Fibroblast of skin of back (primary cell): ENCODE measurements at regions not wholly inside any gene's neighbourhood (a gene's known extent, or its start where the extent isn't known, plus 50 kb on each side); places are given as distances from the start of the nearest gene placed in this dataset.

Source experiments
- DNase-seq: peaks from one replicate; pipeline ENCODE4 v3.0.0-alpha.2; 2013

- peak; percentile 16 for DNase-seq
Observed at GRCh38 chr15:95086531-95087252, 855.3 kb downstream of the MCTP2 start.

DNA sequence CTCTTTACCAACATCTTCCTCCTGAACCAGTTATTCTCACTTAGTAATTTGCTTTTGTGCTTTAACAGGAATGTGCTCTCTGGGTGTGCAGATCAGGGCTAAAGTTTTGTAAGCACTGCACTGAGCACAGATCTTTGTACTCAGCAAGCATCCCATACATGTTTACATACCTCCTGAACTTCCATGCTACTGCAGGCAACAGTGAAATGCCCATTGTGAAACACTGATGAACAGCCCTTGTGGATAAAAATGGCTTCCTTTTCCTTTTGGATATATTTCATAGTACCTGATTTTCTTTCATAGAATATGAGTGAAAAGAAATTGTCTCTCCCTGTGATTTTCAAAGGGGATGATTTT is 855.9 kb downstream of the MCTP2 start:
- DNase-seq, result no peak

DNA sequence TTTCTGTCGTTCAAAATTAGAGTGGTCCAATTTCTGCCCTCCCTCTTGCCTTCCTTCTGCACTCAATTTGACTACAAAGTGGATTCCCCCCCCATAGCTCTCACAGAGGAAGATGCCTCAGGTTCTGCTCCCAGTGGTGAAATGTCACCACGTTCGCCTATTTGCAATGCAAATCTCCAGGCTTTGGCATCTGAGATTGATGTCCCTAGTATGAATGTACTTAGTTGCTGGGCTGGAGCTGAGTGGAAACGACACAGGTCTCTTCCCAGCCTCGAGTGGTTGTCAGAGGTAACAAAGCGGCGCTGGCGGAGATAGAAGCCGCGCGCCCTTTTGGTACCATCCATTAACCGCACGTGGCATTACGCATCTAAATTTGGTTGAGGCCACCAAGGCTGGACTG is 860.1 kb downstream of the MCTP2 start:
- no peak for DNase-seq

GRCh38 chr15:95095250-95095649 is 863.9 kb downstream of the MCTP2 start:
- no peak for DNase-seq

DNA sequence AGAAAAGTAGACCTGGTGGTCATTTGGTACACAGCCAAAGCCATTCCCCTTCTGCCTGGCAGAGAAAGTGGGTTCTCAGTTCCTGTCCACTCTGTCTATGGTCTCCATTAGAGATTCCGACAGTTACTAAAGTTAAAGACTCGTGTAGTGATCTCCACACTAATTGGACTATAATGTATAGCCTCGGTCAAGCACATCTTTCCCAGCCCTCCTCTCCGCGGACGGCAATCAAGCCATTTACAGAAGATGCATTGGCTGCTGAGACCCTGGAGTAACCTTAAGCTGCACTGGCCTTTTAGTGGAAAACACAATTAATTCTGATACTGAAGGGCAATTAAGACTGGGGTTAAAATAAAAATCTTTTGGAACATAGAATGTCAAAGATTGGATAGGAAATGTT is 865.3 kb downstream of the MCTP2 start:
- no peak for DNase-seq

GRCh38 chr15:95097361-95097760 is 866.0 kb downstream of the MCTP2 start:
- no peak for DNase-seq

DNA sequence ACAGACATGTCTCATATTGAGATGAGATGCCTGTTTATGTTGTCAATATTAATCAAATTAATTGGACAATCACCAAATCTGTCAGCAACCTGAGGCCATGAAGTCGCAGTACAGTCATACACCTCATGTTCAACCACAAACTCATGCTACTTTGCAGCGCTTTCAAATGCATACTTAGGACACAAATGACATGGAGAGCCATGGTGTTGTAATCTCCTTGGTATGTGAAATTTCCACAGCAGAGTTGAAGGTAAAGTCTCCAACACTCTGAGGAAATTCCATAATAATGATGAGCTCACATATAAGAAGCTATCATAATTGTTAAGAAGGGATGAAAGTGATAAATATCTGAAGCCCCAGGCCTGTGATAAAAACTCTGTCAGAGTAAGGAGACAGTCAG is 873.9 kb downstream of the MCTP2 start:
- peak; percentile 28 for DNase-seq

- DNase-seq, result no peak
Observed at GRCh38 chr15:95106801-95107200, 875.4 kb downstream of the MCTP2 start.

DNA sequence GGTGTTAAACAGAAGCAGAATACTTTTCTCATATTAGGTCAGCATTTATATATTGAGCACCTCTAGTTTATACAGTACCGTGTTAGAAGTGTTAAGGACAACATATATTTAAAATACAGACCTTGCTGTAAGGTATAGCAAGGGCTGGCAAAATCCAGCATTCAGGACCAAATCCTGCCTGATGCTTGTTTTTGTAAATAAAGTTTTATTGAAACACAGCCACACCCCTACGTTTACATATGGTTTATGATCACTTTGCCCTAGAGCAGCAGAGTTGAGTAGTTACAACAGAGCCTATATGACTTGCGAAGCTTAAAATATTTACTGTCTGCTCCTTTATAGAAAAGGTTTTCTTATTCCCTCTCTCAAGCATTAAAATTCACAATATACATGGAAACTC is 877.3 kb downstream of the MCTP2 start:
- no peak for DNase-seq

- no peak for DNase-seq
Observed at GRCh38 chr15:95111969-95112368, 880.6 kb downstream of the MCTP2 start.

GRCh38 chr15:95113041-95113440 is 881.7 kb downstream of the MCTP2 start:
- no peak for DNase-seq

DNA sequence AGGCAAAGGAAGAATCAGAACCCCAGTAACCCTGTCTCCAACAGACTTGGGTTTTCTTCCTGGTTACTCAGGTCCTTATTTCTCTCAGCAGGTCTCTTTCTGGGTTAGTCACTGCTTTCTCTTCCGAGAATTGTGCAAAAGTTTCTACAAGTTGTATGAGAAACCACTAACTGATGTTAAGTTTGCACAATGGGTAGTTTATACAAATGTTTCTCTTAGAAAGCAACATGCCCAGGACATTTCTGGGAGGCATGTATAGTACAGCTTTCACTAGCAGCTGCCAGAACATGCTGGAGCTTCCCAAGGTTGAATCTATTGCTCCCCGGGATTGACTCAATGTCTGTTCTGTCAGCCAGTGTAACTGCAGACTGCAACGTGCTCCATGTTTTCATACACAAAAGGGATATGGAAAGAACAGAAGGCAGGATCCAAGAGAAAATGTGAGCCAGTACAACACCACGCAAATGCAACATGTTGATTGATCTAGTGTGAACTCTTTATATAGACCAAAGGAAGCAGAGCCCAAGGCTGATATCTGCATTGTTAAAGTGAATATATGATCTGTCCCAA is 887.8 kb downstream of the MCTP2 start:
- no peak for DNase-seq

DNA sequence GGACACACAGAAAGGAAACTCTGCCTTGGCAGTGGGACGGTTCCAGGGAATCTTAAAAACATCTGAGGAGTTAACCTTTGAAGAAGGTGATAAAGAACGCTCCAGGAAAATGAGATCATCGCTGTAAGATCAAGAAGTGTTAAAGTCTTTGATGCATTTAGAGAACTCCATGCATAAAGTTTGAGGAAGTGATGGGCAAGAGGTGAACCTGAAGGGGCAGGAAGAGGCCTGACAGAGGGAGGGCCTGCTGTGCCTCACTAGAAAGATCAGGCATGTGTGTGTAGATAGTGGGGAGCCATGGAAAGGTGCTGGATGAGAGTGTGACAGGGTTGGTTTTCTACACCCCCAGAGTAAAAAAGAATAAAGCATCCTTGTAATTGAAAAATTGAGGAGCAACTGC is 889.2 kb downstream of the MCTP2 start:
- DNase-seq, result no peak

DNA sequence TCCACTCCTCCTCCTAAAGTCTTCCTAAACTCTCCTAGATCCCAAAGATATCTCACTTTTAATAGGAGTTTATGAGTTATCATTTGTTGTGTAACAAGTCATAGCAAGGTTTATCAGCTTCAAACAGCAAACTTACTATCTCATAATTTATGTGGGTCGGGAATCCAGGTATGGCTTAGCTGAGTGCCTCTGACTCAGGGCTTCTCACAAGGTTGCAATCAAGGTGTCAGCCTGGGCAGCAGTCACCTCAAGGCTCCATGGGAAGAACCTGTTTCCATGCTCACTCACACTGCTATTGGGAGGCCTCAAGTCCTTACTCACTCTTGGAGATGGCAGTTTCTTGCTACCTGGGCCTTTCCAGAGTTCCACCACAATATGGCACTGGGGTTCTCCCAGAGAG is 889.8 kb downstream of the MCTP2 start:
- no peak for DNase-seq

- no peak for DNase-seq
Observed at GRCh38 chr15:95125803-95126202, 894.4 kb downstream of the MCTP2 start.

DNA sequence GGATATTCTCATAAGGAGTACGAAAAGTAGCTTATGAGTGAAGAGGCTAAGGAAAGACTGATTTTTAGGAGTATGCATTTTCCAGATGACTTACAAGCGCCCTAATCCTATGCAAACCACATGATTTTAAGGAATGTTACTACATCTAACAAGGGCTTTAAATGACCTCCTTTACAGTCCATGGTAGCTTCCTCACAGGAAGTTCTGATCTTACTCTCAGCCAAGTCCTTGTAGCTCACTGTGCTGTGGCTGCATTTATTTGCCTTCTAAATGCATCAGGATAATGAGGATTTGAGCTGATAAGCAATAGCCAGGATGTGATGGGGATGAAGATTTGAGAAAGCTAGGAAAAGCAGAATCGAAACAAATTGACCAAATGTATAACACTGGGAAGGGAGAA is 896.0 kb downstream of the MCTP2 start:
- peak; percentile 42 for DNase-seq

DNA sequence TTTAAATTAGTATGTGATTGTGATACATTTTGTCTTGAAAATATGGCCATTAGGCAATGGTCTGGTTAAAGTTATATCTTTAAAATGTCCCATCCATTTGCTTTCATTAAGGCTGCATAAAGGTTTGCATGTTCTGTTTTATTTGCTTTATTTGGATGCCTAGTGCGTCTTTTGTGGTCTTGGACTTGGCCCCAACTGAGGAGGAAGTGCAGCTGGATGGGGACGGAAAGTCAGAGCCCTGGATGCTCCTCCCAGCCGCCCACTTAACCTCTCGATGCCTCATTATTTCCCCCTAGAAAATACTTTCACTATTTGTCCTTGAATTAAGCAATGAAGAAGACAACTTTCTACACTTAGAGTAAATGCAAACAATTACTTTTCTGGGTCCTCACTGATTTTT is 898.2 kb downstream of the MCTP2 start:
- no peak for DNase-seq

GRCh38 chr15:95131131-95131556 is 899.8 kb downstream of the MCTP2 start:
- DNase-seq, result no peak

DNA sequence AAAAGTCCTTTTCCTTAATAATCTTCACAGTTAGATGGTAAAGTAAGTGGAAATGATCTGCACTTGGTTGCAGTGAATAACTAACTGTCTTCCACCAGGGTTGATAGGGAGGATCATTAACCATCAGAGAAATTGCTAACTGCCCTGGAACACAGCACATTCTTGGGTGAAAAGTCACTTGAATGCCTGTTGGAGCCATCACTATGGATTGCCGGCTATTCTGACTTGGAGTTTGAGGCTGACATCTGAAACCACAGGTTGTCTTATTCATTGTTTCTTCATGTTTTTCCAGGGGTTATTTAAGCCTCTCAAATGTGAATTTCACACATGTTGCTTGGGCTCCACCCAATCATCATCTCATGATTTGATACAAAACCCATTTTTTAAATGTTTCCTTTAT is 901.4 kb downstream of the MCTP2 start:
- peak; percentile 85 for DNase-seq

DNA sequence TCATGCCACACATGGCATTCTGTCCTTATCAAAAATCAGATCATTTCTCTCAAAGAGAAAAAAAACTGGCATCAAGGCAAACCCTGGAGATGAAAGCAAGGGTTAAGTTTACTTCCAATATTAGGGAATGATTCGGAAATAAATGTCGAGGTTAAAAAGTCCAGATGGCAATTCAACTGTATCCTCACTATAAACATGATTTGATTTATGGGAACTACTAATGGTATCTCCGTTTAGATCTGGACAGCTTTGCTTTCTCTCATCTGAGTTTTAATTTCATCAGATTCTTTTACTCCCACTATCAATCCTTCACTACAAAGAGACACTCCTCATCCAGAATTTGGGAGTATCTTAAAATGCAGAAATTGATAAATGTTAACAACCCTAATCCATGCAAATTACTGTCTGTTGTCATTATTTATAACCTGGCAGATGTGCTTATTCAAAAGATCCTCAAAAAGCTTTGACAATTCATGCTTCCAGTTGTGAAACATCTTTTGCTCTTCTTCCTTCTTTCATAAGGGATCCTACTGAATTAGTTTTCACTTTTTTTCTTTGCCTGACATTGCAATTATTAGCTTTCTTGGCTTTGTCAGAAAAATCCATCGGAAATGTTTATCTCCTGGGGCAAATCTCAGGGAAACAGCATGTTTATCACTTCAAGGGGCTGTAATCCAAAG is 903.2 kb downstream of the MCTP2 start:
- DNase-seq, result peak; percentile 23

DNA sequence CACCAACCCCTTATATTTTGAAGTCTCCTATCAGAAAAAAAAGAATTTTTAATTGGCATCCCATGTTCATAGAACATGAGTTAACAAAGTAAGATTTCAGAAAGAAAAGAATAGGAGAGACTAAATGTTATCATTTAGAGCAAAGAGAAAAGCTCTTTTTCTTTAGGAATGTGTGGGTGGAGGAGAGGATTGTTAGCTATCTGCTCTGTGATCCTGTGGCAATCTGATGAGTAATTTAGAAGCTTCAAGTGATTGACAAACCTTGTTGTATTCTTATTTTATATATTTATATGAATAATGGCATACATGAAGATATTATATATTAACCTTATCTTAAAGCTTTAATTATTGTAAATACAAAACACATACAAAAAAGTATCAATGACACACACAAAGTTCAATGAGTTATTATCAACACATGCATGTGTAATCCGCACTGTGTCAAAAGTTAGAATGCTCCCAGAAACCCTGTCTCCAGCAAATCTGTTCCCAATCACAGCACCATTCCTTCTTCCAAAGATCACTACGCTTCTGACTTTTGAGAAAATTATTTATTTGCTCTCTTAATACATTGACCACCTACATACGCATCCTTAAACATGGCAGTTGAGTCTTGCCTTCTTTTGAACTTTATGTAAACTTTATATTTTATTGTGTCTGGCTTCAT is 907.4 kb downstream of the MCTP2 start:
- DNase-seq, result no peak

DNA sequence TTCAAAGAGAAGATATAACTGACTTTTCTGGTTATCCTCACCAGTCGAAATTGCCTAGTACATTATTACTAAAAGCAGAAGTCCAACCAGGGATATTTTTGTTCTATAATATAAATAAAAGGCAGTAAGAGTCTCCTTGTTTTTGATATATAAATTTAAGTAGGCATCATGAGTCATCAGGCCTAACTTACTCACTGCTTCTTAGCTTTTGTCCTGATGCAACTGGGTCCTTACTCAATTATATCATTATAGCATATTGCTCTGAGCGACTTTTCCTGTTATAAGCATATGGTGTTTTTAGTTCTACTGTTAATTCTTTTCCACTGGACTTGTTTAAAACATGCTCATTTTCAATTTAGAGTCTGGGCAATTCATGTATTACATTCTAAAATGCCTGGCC is 910.1 kb downstream of the MCTP2 start:
- peak; percentile 30 for DNase-seq

- no peak for DNase-seq
Observed at GRCh38 chr15:95142531-95142930, 911.2 kb downstream of the MCTP2 start.

- DNase-seq, result no peak
Observed at GRCh38 chr15:95146481-95146880, 915.1 kb downstream of the MCTP2 start.
